Testis (tissue), 2 donors: ENCODE measurements at regions not wholly inside any gene's neighbourhood (a gene's known extent, or its start where the extent isn't known, plus 50 kb on each side); places are given as distances from the start of the nearest gene placed in this dataset.

ENCODE experiments used
- POLR2A ChIP-seq: fragments of 450-650 bp; IDR thresholded peaks from one replicate; pipeline ENCODE4 v1.6.1; 2017; ENCODE audit warnings: antibody characterized with exemption, mild to moderate bottlenecking, moderate library complexity
- TF ChIP-seq, protein P1 (sequence below), 3 experiments: fragments of 450-650 bp in 2 of 3; fragments of 200-600 bp in 1 of 3; sonication (generic) in 1 of 3; IDR thresholded peaks; one replicate each; pipeline ENCODE4 v1.5.1; 2016 to 2019; ENCODE audit warnings: antibody characterized with exemption in 3 of 3, mild to moderate bottlenecking in 2 of 3, moderate library complexity in 1 of 3

DNA sequence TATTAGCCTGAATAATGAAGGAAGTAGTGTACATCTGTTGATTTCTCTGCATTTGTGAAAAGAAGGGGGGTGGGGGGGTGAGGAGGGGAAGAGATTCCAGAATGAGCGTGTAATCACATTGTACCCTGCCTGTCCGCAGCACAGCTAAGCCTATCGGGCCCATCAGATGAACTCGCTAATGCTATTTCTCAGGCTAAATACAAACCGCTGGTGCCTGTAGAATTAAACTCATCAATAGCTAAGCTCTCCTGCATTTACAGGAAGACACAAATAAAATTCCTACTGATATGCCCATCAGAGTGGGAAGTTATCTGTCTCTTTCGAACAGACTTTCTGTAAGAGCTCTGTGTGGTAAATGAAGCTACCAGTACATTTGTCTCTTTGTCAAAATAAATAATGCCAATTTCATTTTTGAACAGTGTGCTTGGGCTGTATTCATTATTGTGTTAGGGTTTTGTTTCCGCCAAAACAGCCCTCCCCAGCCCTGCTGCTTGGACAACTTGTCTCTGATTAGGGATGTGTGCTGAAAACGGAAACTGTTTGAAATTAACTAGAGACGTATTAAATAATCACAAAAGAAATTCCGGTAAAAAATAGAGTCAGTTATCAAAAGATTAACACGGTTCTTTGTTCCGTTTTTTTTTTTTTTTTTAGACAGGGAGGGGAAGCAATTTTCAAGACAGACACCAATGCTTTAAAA, 305.4 kb downstream of the TTLL7 start:
- TF ChIP-seq, protein P1, sequence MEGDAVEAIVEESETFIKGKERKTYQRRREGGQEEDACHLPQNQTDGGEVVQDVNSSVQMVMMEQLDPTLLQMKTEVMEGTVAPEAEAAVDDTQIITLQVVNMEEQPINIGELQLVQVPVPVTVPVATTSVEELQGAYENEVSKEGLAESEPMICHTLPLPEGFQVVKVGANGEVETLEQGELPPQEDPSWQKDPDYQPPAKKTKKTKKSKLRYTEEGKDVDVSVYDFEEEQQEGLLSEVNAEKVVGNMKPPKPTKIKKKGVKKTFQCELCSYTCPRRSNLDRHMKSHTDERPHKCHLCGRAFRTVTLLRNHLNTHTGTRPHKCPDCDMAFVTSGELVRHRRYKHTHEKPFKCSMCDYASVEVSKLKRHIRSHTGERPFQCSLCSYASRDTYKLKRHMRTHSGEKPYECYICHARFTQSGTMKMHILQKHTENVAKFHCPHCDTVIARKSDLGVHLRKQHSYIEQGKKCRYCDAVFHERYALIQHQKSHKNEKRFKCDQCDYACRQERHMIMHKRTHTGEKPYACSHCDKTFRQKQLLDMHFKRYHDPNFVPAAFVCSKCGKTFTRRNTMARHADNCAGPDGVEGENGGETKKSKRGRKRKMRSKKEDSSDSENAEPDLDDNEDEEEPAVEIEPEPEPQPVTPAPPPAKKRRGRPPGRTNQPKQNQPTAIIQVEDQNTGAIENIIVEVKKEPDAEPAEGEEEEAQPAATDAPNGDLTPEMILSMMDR (IDR thresholded peaks at IDR 0.05) = no peak
- no peak for TF ChIP-seq POLR2A
